ENCODE measurements at regions not wholly inside any gene's neighbourhood (a gene's known extent, or its start where the extent isn't known, plus 50 kb on each side); places are given as distances from the start of the nearest gene placed in this dataset.

- TF ChIP-seq, protein P1, sequence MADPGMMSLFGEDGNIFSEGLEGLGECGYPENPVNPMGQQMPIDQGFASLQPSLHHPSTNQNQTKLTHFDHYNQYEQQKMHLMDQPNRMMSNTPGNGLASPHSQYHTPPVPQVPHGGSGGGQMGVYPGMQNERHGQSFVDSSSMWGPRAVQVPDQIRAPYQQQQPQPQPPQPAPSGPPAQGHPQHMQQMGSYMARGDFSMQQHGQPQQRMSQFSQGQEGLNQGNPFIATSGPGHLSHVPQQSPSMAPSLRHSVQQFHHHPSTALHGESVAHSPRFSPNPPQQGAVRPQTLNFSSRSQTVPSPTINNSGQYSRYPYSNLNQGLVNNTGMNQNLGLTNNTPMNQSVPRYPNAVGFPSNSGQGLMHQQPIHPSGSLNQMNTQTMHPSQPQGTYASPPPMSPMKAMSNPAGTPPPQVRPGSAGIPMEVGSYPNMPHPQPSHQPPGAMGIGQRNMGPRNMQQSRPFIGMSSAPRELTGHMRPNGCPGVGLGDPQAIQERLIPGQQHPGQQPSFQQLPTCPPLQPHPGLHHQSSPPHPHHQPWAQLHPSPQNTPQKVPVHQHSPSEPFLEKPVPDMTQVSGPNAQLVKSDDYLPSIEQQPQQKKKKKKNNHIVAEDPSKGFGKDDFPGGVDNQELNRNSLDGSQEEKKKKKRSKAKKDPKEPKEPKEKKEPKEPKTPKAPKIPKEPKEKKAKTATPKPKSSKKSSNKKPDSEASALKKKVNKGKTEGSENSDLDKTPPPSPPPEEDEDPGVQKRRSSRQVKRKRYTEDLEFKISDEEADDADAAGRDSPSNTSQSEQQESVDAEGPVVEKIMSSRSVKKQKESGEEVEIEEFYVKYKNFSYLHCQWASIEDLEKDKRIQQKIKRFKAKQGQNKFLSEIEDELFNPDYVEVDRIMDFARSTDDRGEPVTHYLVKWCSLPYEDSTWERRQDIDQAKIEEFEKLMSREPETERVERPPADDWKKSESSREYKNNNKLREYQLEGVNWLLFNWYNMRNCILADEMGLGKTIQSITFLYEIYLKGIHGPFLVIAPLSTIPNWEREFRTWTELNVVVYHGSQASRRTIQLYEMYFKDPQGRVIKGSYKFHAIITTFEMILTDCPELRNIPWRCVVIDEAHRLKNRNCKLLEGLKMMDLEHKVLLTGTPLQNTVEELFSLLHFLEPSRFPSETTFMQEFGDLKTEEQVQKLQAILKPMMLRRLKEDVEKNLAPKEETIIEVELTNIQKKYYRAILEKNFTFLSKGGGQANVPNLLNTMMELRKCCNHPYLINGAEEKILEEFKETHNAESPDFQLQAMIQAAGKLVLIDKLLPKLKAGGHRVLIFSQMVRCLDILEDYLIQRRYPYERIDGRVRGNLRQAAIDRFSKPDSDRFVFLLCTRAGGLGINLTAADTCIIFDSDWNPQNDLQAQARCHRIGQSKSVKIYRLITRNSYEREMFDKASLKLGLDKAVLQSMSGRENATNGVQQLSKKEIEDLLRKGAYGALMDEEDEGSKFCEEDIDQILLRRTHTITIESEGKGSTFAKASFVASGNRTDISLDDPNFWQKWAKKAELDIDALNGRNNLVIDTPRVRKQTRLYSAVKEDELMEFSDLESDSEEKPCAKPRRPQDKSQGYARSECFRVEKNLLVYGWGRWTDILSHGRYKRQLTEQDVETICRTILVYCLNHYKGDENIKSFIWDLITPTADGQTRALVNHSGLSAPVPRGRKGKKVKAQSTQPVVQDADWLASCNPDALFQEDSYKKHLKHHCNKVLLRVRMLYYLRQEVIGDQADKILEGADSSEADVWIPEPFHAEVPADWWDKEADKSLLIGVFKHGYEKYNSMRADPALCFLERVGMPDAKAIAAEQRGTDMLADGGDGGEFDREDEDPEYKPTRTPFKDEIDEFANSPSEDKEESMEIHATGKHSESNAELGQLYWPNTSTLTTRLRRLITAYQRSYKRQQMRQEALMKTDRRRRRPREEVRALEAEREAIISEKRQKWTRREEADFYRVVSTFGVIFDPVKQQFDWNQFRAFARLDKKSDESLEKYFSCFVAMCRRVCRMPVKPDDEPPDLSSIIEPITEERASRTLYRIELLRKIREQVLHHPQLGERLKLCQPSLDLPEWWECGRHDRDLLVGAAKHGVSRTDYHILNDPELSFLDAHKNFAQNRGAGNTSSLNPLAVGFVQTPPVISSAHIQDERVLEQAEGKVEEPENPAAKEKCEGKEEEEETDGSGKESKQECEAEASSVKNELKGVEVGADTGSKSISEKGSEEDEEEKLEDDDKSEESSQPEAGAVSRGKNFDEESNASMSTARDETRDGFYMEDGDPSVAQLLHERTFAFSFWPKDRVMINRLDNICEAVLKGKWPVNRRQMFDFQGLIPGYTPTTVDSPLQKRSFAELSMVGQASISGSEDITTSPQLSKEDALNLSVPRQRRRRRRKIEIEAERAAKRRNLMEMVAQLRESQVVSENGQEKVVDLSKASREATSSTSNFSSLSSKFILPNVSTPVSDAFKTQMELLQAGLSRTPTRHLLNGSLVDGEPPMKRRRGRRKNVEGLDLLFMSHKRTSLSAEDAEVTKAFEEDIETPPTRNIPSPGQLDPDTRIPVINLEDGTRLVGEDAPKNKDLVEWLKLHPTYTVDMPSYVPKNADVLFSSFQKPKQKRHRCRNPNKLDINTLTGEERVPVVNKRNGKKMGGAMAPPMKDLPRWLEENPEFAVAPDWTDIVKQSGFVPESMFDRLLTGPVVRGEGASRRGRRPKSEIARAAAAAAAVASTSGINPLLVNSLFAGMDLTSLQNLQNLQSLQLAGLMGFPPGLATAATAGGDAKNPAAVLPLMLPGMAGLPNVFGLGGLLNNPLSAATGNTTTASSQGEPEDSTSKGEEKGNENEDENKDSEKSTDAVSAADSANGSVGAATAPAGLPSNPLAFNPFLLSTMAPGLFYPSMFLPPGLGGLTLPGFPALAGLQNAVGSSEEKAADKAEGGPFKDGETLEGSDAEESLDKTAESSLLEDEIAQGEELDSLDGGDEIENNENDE (IDR thresholded peaks at IDR 0.05; ENCODE audit: insufficient replicate concordance, low read length): no peak
- no peak for TF ChIP-seq TBP (IDR thresholded peaks at IDR 0.05; ENCODE audit: low read depth, low read length)
These were observed 57.0 kb upstream of the ACYP2 start (continued) for GRCh38 chr2:54058449-54058848.

Measured in H1 (cell line).